HG02981 (cell line): ENCODE measurements at regions not wholly inside any gene's neighbourhood (a gene's known extent, or its start where the extent isn't known, plus 50 kb on each side); places are given as distances from the start of the nearest gene placed in this dataset.

Experiments used
- ATAC-seq: cut with Tn5 transposase; IDR thresholded peaks from one replicate; pipeline ENCODE4 v1.9.1; 2021; ENCODE audit warnings: mild to moderate bottlenecking, moderate library complexity; ENCODE audit not compliant: unreplicated experiment

GRCh38 chr20:17012546-17013226 is 214.2 kb upstream of the PCSK2 start:
- no peak for ATAC-seq

- no peak for ATAC-seq
These were observed 212.6 kb upstream of the PCSK2 start for GRCh38 chr20:17014217-17014616.

- ATAC-seq = no peak
These were observed 212.0 kb upstream of the PCSK2 start for GRCh38 chr20:17014756-17015366.

GRCh38 chr20:17017232-17017631 is 209.6 kb upstream of the PCSK2 start:
- no peak for ATAC-seq

GRCh38 chr20:17021481-17021880 is 205.4 kb upstream of the PCSK2 start:
- no peak for ATAC-seq

GRCh38 chr20:17023036-17023435 is 203.8 kb upstream of the PCSK2 start:
- no peak for ATAC-seq

GRCh38 chr20:17023806-17024205 is 203.0 kb upstream of the PCSK2 start:
- no peak for ATAC-seq

- no peak for ATAC-seq
These were observed 202.2 kb upstream of the PCSK2 start for GRCh38 chr20:17024513-17025119.

GRCh38 chr20:17026346-17026745 is 200.5 kb upstream of the PCSK2 start:
- ATAC-seq = no peak

- no peak for ATAC-seq
These were observed 197.1 kb upstream of the PCSK2 start for GRCh38 chr20:17029698-17030097.

- no peak for ATAC-seq
These were observed 190.3 kb upstream of the PCSK2 start for GRCh38 chr20:17036541-17036940.

GRCh38 chr20:17042122-17042521 is 184.7 kb upstream of the PCSK2 start:
- no peak for ATAC-seq

- ATAC-seq = no peak
These were observed 183.5 kb upstream of the PCSK2 start for GRCh38 chr20:17043323-17043722.

GRCh38 chr20:17044891-17045290 is 181.9 kb upstream of the PCSK2 start:
- no peak for ATAC-seq

- no peak for ATAC-seq
These were observed 167.4 kb upstream of the PCSK2 start for GRCh38 chr20:17059465-17059864.

GRCh38 chr20:17061715-17062114 is 165.1 kb upstream of the PCSK2 start:
- no peak for ATAC-seq

GRCh38 chr20:17062712-17063111 is 164.1 kb upstream of the PCSK2 start:
- ATAC-seq = no peak

GRCh38 chr20:17066902-17067301 is 159.9 kb upstream of the PCSK2 start:
- no peak for ATAC-seq

- no peak for ATAC-seq
These were observed 158.6 kb upstream of the PCSK2 start for GRCh38 chr20:17068084-17068711.

GRCh38 chr20:17077030-17077429 is 149.8 kb upstream of the PCSK2 start:
- no peak for ATAC-seq

GRCh38 chr20:17083738-17084137 is 143.1 kb upstream of the PCSK2 start:
- no peak for ATAC-seq

- no peak for ATAC-seq
These were observed 141.9 kb upstream of the PCSK2 start for GRCh38 chr20:17084909-17085308.
